H1 (cell line): ENCODE measurements at regions not wholly inside any gene's neighbourhood (a gene's known extent, or its start where the extent isn't known, plus 50 kb on each side); places are given as distances from the start of the nearest gene placed in this dataset.

Experiments
- EZH2 ChIP-seq: fragments of 200-600 bp; sonication (generic); IDR thresholded peaks from 2 replicates; pipeline ENCODE4 v1.7.1; 2012; ENCODE audit warnings: low read depth, mild to moderate bottlenecking, moderate library complexity, low read length, inconsistent platforms; ENCODE audit not compliant: severe bottlenecking
- KDM1A ChIP-seq: fragments of 200-600, 300-600 bp; sonication (generic); IDR thresholded peaks from 2 replicates; pipeline ENCODE4 v1.7.1; 2016; ENCODE audit warnings: mild to moderate bottlenecking, low read length, borderline replicate concordance
- MAFK ChIP-seq: IDR thresholded peaks from 2 replicates; pipeline ENCODE4 v1.6.1; 2012; ENCODE audit warnings: low read depth, mild to moderate bottlenecking, improper control_type of control experiment, low read length
- POLR2A ChIP-seq, 2 experiments: IDR thresholded peaks; 1 replicate in 1 of 2; 2 replicates in 1 of 2; pipeline ENCODE4 v1.6.1; 2011; ENCODE audit warnings: low read depth in 2 of 2, low read length in 2 of 2, mild to moderate bottlenecking in 2 of 2; ENCODE audit errors: control extremely low read depth in 1 of 2

DNA sequence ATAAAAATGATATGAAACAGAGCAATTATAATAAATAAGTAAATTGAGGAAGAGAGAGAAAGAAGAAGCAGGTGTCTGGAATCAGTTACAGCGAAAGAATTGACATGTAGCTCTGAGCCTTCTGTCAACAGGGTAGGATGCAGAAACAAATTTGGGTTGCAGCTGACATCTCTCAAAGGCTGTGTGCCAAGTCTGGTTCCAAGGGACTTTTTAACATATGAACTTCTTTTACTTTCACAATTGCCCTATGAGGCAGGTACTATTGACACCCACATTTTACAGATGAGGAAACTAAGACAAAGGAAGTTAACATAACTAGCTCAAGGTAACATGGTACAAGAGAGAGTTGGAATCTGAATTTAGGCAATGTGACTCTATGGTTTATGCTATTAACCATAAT is 260.0 kb downstream of the ASXL3 start:
- TF ChIP-seq KDM1A, result no peak
- no peak for TF ChIP-seq POLR2A (IDR thresholded peaks at IDR 0.05; ENCODE audit: control extremely low read depth in 1 of 2, low read depth in 2 of 2, low read length in 2 of 2)
- TF ChIP-seq MAFK, result no peak
- TF ChIP-seq EZH2, result no peak
